NT2/D1 (cell line): ENCODE measurements at regions not wholly inside any gene's neighbourhood (a gene's known extent, or its start where the extent isn't known, plus 50 kb on each side); places are given as distances from the start of the nearest gene placed in this dataset.

Experiments used
- SUZ12 ChIP-seq: IDR thresholded peaks from 2 replicates; pipeline ENCODE4 v1.6.1; 2011; ENCODE audit not compliant: insufficient read length, insufficient read depth; ENCODE audit errors: extremely low read depth
- YY1 ChIP-seq: IDR thresholded peaks from 2 replicates; pipeline ENCODE4 v1.6.1; 2011; ENCODE audit not compliant: insufficient read length, insufficient read depth
- ZNF274 ChIP-seq: IDR thresholded peaks from 2 replicates; pipeline ENCODE4 v1.6.1; 2011; ENCODE audit warnings: mild to moderate bottlenecking, low read depth, low read length

- TF ChIP-seq YY1: no peak
- TF ChIP-seq ZNF274: no peak
- no peak for TF ChIP-seq SUZ12
Observed at GRCh38 chr10:23999445-23999844, 209.5 kb upstream of the KIAA1217 start.
